Stomach smooth muscle (tissue), 2 donors: ENCODE measurements at regions not wholly inside any gene's neighbourhood (a gene's known extent, or its start where the extent isn't known, plus 50 kb on each side); places are given as distances from the start of the nearest gene placed in this dataset.

Source experiments
- H3K27ac ChIP-seq: one replicate; pipeline ENCODE4 v1.7.0; 2013; ENCODE audit warnings: mild to moderate bottlenecking, low read length, inconsistent platforms
- H3K27me3 ChIP-seq, 2 donors: one replicate each; pipeline ENCODE4 v1.7.0; 2013; ENCODE audit warnings: low read length in 2 of 2; ENCODE audit not compliant: insufficient read depth in 2 of 2, control insufficient read depth in 1 of 2
- H3K36me3 ChIP-seq, 2 donors: one replicate each; pipeline ENCODE4 v1.7.0; 2013; ENCODE audit warnings: low read length in 2 of 2; ENCODE audit not compliant: control insufficient read depth in 2 of 2, insufficient read depth in 2 of 2
- H3K4me1 ChIP-seq: one replicate; pipeline ENCODE4 v1.7.0; 2013; ENCODE audit warnings: low read length; ENCODE audit not compliant: control insufficient read depth, insufficient read depth
- H3K4me3 ChIP-seq, 2 donors: one replicate each; pipeline ENCODE4 v1.7.0; 2013; ENCODE audit warnings: low read length in 2 of 2
- H3K9ac ChIP-seq, 2 donors: one replicate each; pipeline ENCODE4 v1.7.0; 2013; ENCODE audit warnings: low read length in 2 of 2, mild to moderate bottlenecking in 1 of 2
- H3K9me3 ChIP-seq, 2 donors: one replicate each; pipeline ENCODE4 v1.7.0; 2013; ENCODE audit warnings: low read length in 2 of 2; ENCODE audit not compliant: control insufficient read depth in 2 of 2
- donor health status: healthy.
- donor health status: Pancreatic carcinoma.

GRCh38 chr3:127339928-127340861, 52.3 kb upstream of the PRR20G start:
- no peak overlapping the region for H3K4me3 ChIP-seq
- H3K9ac ChIP-seq = no peak overlapping the region
- peaks cover 2% of the 10 kb centered on the region in 2 donors for H3K9me3 ChIP-seq
- peaks cover 3% of the 10 kb centered on the region for H3K4me1 ChIP-seq
- H3K27ac ChIP-seq = no peak overlapping the region
- H3K27me3 ChIP-seq = peaks cover 24 to 41% of the 10 kb centered on the region in 2 donors
- H3K36me3 ChIP-seq = no peaks in the 10 kb centered on the region

- no peak overlapping the region for H3K27ac ChIP-seq
- no peaks in the 10 kb centered on the region for H3K36me3 ChIP-seq
- H3K4me3 ChIP-seq = no peak overlapping the region
- peaks cover 3% of the 10 kb centered on the region for H3K4me1 ChIP-seq
- H3K27me3 ChIP-seq = peaks cover 24 to 41% of the 10 kb centered on the region in 2 donors
- no peak overlapping the region for H3K9ac ChIP-seq
- peaks cover 2 to 6% of the 10 kb centered on the region in 2 donors for H3K9me3 ChIP-seq
Observed at GRCh38 chr3:127339016-127339415, 51.2 kb upstream of the PRR20G start.

- peaks cover 24 to 41% of the 10 kb centered on the region in 2 donors for H3K27me3 ChIP-seq
- H3K36me3 ChIP-seq = no peaks in the 10 kb centered on the region
- H3K9me3 ChIP-seq = peaks cover 2 to 6% of the 10 kb centered on the region in 2 donors
- H3K4me1 ChIP-seq = peaks cover 3% of the 10 kb centered on the region
- H3K9ac ChIP-seq = no peak overlapping the region
- no peak overlapping the region for H3K27ac ChIP-seq
- H3K4me3 ChIP-seq = no peak overlapping the region
Observed at GRCh38 chr3:127337911-127338531, 50.2 kb upstream of the PRR20G start.
